ENCODE measurements at regions not wholly inside any gene's neighbourhood (a gene's known extent, or its start where the extent isn't known, plus 50 kb on each side); places are given as distances from the start of the nearest gene placed in this dataset.

- TF ChIP-seq ZKSCAN8 (CRISPR knock-in tag; IDR thresholded peaks at IDR 0.05; ENCODE audit: borderline replicate concordance) (no peak), BCLAF1 (IDR thresholded peaks at IDR 0.05) (no peak), AHR (CRISPR knock-in tag; IDR thresholded peaks at IDR 0.05) (no peak), RAD21 (CRISPR knock-in tag; IDR thresholded peaks at IDR 0.05) (peak; percentile 96), DRAP1 (CRISPR knock-in tag; IDR thresholded peaks at IDR 0.05) (no peak), CHD2 (IDR thresholded peaks at IDR 0.05; ENCODE audit: low read depth, low read length) (no peak), ZKSCAN5 (CRISPR knock-in tag; IDR thresholded peaks at IDR 0.05) (no peak), ZHX1 (CRISPR knock-in tag; IDR thresholded peaks at IDR 0.05; ENCODE audit: low read depth) (no peak), PCBP2 (optimal IDR thresholded peaks at IDR 0.05; ENCODE audit: low read depth, low read length, poor library complexity, severe bottlenecking) (no peak), PRMT3 (CRISPR knock-in tag; IDR thresholded peaks at IDR 0.05; ENCODE audit: borderline replicate concordance, low read depth) (no peak), SNRNP70 (IDR thresholded peaks at IDR 0.05; ENCODE audit: low read depth, low read length) (no peak), SOX13 (IDR thresholded peaks at IDR 0.05) (no peak), SOX13 (CRISPR knock-in tag; conservative IDR thresholded peaks at IDR 0.05 in 1 of 2, IDR thresholded peaks at IDR 0.05 in 1 of 2) (no peak), POGK (CRISPR knock-in tag; conservative IDR thresholded peaks at IDR 0.05) (0 out of 2 replicates have a peak, but pooled peaks have one; percentile 43), HNRNPUL1 (IDR thresholded peaks at IDR 0.05; ENCODE audit: low read depth, low read length) (no peak), CREB1 (IDR thresholded peaks at IDR 0.05) (no peak), CREB1 (CRISPR knock-in tag; IDR thresholded peaks at IDR 0.05) (no peak)
- TF ChIP-seq, protein P1, sequence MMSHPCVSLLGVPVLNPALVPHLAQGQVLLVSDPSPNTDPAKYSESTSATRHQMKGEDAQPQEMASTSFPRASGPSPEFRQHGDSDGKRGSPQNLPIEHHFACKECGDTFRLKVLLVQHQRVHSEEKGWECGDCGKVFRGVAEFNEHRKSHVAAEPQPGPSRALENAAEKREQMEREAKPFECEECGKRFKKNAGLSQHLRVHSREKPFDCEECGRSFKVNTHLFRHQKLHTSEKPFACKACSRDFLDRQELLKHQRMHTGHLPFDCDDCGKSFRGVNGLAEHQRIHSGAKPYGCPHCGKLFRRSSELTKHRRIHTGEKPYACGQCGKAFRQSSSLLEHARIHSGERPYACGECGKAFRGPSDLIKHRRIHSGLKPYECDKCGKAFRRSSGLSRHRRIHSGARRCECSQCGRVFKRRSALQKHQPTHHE (CRISPR knock-in tag; IDR thresholded peaks at IDR 0.05; ENCODE audit: borderline replicate concordance): no peak
- TF ChIP-seq, protein P2, sequence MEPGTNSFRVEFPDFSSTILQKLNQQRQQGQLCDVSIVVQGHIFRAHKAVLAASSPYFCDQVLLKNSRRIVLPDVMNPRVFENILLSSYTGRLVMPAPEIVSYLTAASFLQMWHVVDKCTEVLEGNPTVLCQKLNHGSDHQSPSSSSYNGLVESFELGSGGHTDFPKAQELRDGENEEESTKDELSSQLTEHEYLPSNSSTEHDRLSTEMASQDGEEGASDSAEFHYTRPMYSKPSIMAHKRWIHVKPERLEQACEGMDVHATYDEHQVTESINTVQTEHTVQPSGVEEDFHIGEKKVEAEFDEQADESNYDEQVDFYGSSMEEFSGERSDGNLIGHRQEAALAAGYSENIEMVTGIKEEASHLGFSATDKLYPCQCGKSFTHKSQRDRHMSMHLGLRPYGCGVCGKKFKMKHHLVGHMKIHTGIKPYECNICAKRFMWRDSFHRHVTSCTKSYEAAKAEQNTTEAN (CRISPR knock-in tag; conservative IDR thresholded peaks at IDR 0.05): no peak
Observed at GRCh38 chr5:154610321-154611154, 132.5 kb upstream of the HAND1 start (continued).
